BJ (cell line): ENCODE measurements at regions not wholly inside any gene's neighbourhood (a gene's known extent, or its start where the extent isn't known, plus 50 kb on each side); places are given as distances from the start of the nearest gene placed in this dataset. TPM values are rescaled to one million over a fixed set of nuclear protein-coding genes. Genes with fewer than 3 reads are reported as not detected.

Experiments used
- CTCF ChIA-PET: fragments of 350-600 bp; formaldehyde crosslinking; extraction: SDS; loops from one replicate; lab custom pipeline; 2021; ENCODE audit warnings: antibody characterized with exemption, inconsistent platforms; lab: Yijun Ruan, JAX
- POLR2A ChIA-PET: fragments of 300-600 bp; sonication (Branson Sonifier 250); formaldehyde crosslinking; extraction: SDS; loops from one replicate; lab custom pipeline; 2021; ENCODE audit warnings: antibody characterized with exemption; lab: Charles Lee
- DNase-seq: peaks from one replicate; pipeline ENCODE4 v3.0.0-alpha.2; 2011; ENCODE audit warnings: low read depth
- H3K27me3 ChIP-seq: 2 replicates; pipeline ENCODE4 v1.6.0; 2011; ENCODE audit warnings: low read length; ENCODE audit not compliant: control insufficient read depth, insufficient read depth
- H3K36me3 ChIP-seq: 2 replicates; pipeline ENCODE4 v1.5.1; 2011; ENCODE audit warnings: low read length; ENCODE audit not compliant: control insufficient read depth, insufficient read depth
- H3K4me3 ChIP-seq: 2 replicates; pipeline ENCODE4 v1.5.1; 2011; ENCODE audit warnings: low read depth, mild to moderate bottlenecking, control low read depth, low read length
- small RNA-seq: library from RNA; depleted of rRNA; stranded (forward); fragments of <200 nt; gene quantifications from one replicate; pipeline ENCODE3, GENCODE V24; 2012; ENCODE audit warnings: low replicate concordance, low read depth; ENCODE audit not compliant: insufficient read length
- TF ChIP-seq, protein P1 (sequence below): IDR thresholded peaks from 2 replicates; pipeline ENCODE4 v1.5.1; 2011; ENCODE audit warnings: low read depth, mild to moderate bottlenecking, control low read depth, inconsistent platforms, low read length, moderate library complexity; ENCODE audit not compliant: insufficient read depth

GRCh38 chr12:48422060-48422459 is 50.3 kb upstream of the ANP32D start:
- TF ChIP-seq, protein P1, sequence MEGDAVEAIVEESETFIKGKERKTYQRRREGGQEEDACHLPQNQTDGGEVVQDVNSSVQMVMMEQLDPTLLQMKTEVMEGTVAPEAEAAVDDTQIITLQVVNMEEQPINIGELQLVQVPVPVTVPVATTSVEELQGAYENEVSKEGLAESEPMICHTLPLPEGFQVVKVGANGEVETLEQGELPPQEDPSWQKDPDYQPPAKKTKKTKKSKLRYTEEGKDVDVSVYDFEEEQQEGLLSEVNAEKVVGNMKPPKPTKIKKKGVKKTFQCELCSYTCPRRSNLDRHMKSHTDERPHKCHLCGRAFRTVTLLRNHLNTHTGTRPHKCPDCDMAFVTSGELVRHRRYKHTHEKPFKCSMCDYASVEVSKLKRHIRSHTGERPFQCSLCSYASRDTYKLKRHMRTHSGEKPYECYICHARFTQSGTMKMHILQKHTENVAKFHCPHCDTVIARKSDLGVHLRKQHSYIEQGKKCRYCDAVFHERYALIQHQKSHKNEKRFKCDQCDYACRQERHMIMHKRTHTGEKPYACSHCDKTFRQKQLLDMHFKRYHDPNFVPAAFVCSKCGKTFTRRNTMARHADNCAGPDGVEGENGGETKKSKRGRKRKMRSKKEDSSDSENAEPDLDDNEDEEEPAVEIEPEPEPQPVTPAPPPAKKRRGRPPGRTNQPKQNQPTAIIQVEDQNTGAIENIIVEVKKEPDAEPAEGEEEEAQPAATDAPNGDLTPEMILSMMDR, result no peak
- POLR2A ChIA-PET, result no interaction called here
- Histone ChIP-seq H3K36me3 (no peaks in the 10 kb centered on the region), H3K4me3 (no peak overlapping the region), H3K27me3 (no peaks in the 10 kb centered on the region)
- DNase-seq, result no peak
- CTCF ChIA-PET, result no interaction called here

Small RNA genes lying in the stretch of these regions (small RNA-seq; reads per million reads assigned to genes)
- not detected for gene OR8S21P
